Spleen (tissue), 11 donors: ENCODE measurements at regions not wholly inside any gene's neighbourhood (a gene's known extent, or its start where the extent isn't known, plus 50 kb on each side); places are given as distances from the start of the nearest gene placed in this dataset.

Source experiments
- DNase-seq: peaks from one replicate; pipeline ENCODE4 v3.0.0-alpha.2; 2020
- H3K27ac ChIP-seq, 8 donors: fragments of 200-600 bp; sonication (generic) in 7 of 8; 1 replicate in 4 of 8; 2 replicates in 4 of 8; pipeline versions ENCODE4 v1.5.0 to v1.8.0; 2016 to 2021; ENCODE audit warnings: inconsistent platforms in 4 of 8, mild to moderate bottlenecking in 4 of 8, moderate library complexity in 1 of 8
- H3K27me3 ChIP-seq, 7 donors: fragments of 200-600 bp; sonication (generic) in 6 of 7; replicated peaks in 1 of 7; 1 replicate in 4 of 7; 2 replicates in 3 of 7; pipeline versions ENCODE4 v1.5.0 to v1.8.0; 2016 to 2021; ENCODE audit warnings: inconsistent platforms in 3 of 7, mild to moderate bottlenecking in 1 of 7
- H3K36me3 ChIP-seq, 6 donors: fragments of 200-600 bp; sonication (generic) in 5 of 6; 1 replicate in 4 of 6; 2 replicates in 2 of 6; pipeline versions ENCODE4 v1.5.0 to v1.8.0; 2016 to 2021; ENCODE audit warnings: inconsistent platforms in 2 of 6
- H3K4me1 ChIP-seq, 6 donors: fragments of 200-600 bp; sonication (generic) in 5 of 6; 1 replicate in 3 of 6; 2 replicates in 3 of 6; pipeline versions ENCODE4 v1.5.0 to v1.8.0; 2016 to 2021; ENCODE audit warnings: inconsistent platforms in 3 of 6
- H3K4me3 ChIP-seq, 8 donors: fragments of 200-600 bp; sonication (generic) in 7 of 8; 1 replicate in 4 of 8; 2 replicates in 4 of 8; pipeline versions ENCODE4 v1.5.0 to v1.8.0; 2016 to 2021; ENCODE audit warnings: inconsistent platforms in 4 of 8, mild to moderate bottlenecking in 4 of 8, moderate library complexity in 2 of 8
- H3K9me3 ChIP-seq, 8 donors: fragments of 200-600 bp; sonication (generic) in 7 of 8; 1 replicate in 4 of 8; 2 replicates in 4 of 8; pipeline versions ENCODE4 v1.5.0 to v1.8.0; 2016 to 2021; ENCODE audit warnings: inconsistent platforms in 4 of 8
- CTCF ChIP-seq, 11 experiments: fragments of 200-600 bp in 7 of 11; fragments of 450-650 bp in 4 of 11; sonication (generic) in 4 of 11; IDR thresholded peaks in 8 of 11; conservative IDR thresholded peaks in 3 of 11; 1 replicate in 7 of 11; 2 replicates in 4 of 11; pipeline versions ENCODE4 v1.4.0 to v1.8.0; 2016 to 2021; ENCODE audit warnings: antibody characterized with exemption in 11 of 11, inconsistent platforms in 4 of 11, mild to moderate bottlenecking in 1 of 11
- POLR2A ChIP-seq, 3 donors: fragments of 450-650 bp; IDR thresholded peaks; one replicate each; pipeline ENCODE4 v1.5.1; 2017; ENCODE audit warnings: antibody characterized with exemption in 3 of 3, mild to moderate bottlenecking in 1 of 3
- POLR2AphosphoS5 ChIP-seq, 3 donors: sonication (generic); formaldehyde crosslinking; IDR thresholded peaks; one replicate each; pipeline ENCODE4 v1.5.1; 2017; ENCODE audit warnings: antibody characterized with exemption in 3 of 3
- WGBS, 5 donors: extraction: QIAGEN DNeasy Blood & Tissue Kit in 3 of 5; methylation state at CpG; one replicate each; pipeline versions ENCODE4 v1.1.5 to v1.1.7; 2013 to 2018; 5-methylcytosine and 5-hydroxymethylcytosine counted together
- intact Hi-C: fragments of 100-400 bp; cut with DNase I; formaldehyde crosslinking; loops from one replicate; pipeline ENCODE4 v1.15.0; 2023; ENCODE audit warnings: low total_unique reads
- donor health status: healthy with polysubstance abuse.
- donor health status: DM: no; HTN: no; CAD: no; lungs with moderate emphysema.
- donor health status: DM: no; HTN: no; CAD: no.
- donor health status: Bipolar disorder and iron deficiency.
- donor health status: healthy.
- donor health status: DM: no; HTN: no; CAD: no.
- donor health status: DM: yes; HTN: yes; CAD: no.

- intact Hi-C loops: loop anchor here (10.0 kb wide), 1 partner anchor 56 kb away; no protein-coding TSS in a partner anchor
- H3K27ac ChIP-seq: no peak overlapping the region
- H3K9me3 ChIP-seq: no peaks in the 10 kb centered on the region
- H3K36me3 ChIP-seq: no peaks in the 10 kb centered on the region
- peaks cover 0 to 23% (median 0%) of the 10 kb centered on the region in 7 donors for H3K27me3 ChIP-seq
- TF ChIP-seq POLR2AphosphoS5 (IDR thresholded peaks at IDR 0.05): no peak
- TF ChIP-seq POLR2A (IDR thresholded peaks at IDR 0.05): no peak
- TF ChIP-seq CTCF (IDR thresholded peaks at IDR 0.05 in 8 of 11, conservative IDR thresholded peaks at IDR 0.05 in 3 of 11): no peak
- no peak for DNase-seq
- no peaks in the 10 kb centered on the region for H3K4me1 ChIP-seq
- H3K4me3 ChIP-seq: no peak overlapping the region
- WGBS, 5 donors: 50 to 70% (median 57%) methylated on average over 3 of the region's 3 CpGs
These were observed 341.9 kb downstream of the DIRAS2 start for GRCh38 chr9:90300611-90301276.

GRCh38 chr9:90301277-90301653, 341.4 kb downstream of the DIRAS2 start:
- intact Hi-C loops: loop anchor here (10.0 kb wide), 1 partner anchor 56 kb away; no protein-coding TSS in a partner anchor
- Histone ChIP-seq H3K27ac (no peak overlapping the region), H3K4me1 (no peaks in the 10 kb centered on the region), H3K4me3 (no peak overlapping the region), H3K27me3 (peaks cover 0 to 23% (median 0%) of the 10 kb centered on the region in 7 donors), H3K9me3 (no peaks in the 10 kb centered on the region), H3K36me3 (no peaks in the 10 kb centered on the region)
- no peak for TF ChIP-seq POLR2AphosphoS5 (IDR thresholded peaks at IDR 0.05)
- TF ChIP-seq CTCF (IDR thresholded peaks at IDR 0.05 in 8 of 11, conservative IDR thresholded peaks at IDR 0.05 in 3 of 11): no peak
- TF ChIP-seq POLR2A (IDR thresholded peaks at IDR 0.05): no peak
- no peak for DNase-seq
- 44 to 62% (median 53%) methylated on average over 8 of the region's 8 CpGs for WGBS, 5 donors

GRCh38 chr9:90303655-90304054, 339.0 kb downstream of the DIRAS2 start:
- no peak for TF ChIP-seq POLR2AphosphoS5 (IDR thresholded peaks at IDR 0.05)
- no peak for TF ChIP-seq POLR2A (IDR thresholded peaks at IDR 0.05)
- whole genome bisulfite sequencing, 5 donors: 42 to 66% (median 54%) methylated on average over 4 of the region's 4 CpGs
- no peak for DNase-seq
- H3K27me3 ChIP-seq: peaks cover 0 to 23% (median 0%) of the 10 kb centered on the region in 7 donors
- no peak overlapping the region for H3K4me3 ChIP-seq
- intact Hi-C loops: loop anchor here (10.0 kb wide), 1 partner anchor 59 kb away; no protein-coding TSS in a partner anchor
- H3K36me3 ChIP-seq: no peaks in the 10 kb centered on the region
- H3K4me1 ChIP-seq: no peaks in the 10 kb centered on the region
- H3K9me3 ChIP-seq: no peaks in the 10 kb centered on the region
- no peak overlapping the region for H3K27ac ChIP-seq

GRCh38 chr9:90306158-90306557, 336.5 kb downstream of the DIRAS2 start:
- Histone ChIP-seq H3K4me1 (no peaks in the 10 kb centered on the region), H3K27me3 (peaks cover 0 to 17% (median 0%) of the 10 kb centered on the region in 7 donors), H3K4me3 (no peak overlapping the region), H3K27ac (no peak overlapping the region), H3K9me3 (no peaks in the 10 kb centered on the region), H3K36me3 (no peaks in the 10 kb centered on the region)
- no peak for DNase-seq
- TF ChIP-seq POLR2AphosphoS5 (IDR thresholded peaks at IDR 0.05) (no peak), CTCF (IDR thresholded peaks at IDR 0.05 in 8 of 11, conservative IDR thresholded peaks at IDR 0.05 in 3 of 11) (no peak), POLR2A (IDR thresholded peaks at IDR 0.05) (no peak)
- intact Hi-C loops: loop anchor here (10.0 kb wide), 1 partner anchor 61 kb away; no protein-coding TSS in a partner anchor
- WGBS, 5 donors: 91 to 94% (median 92%) methylated on average over 11 of the region's 11 CpGs
